ENCODE measurements at regions not wholly inside any gene's neighbourhood (a gene's known extent, or its start where the extent isn't known, plus 50 kb on each side); places are given as distances from the start of the nearest gene placed in this dataset.

DNA sequence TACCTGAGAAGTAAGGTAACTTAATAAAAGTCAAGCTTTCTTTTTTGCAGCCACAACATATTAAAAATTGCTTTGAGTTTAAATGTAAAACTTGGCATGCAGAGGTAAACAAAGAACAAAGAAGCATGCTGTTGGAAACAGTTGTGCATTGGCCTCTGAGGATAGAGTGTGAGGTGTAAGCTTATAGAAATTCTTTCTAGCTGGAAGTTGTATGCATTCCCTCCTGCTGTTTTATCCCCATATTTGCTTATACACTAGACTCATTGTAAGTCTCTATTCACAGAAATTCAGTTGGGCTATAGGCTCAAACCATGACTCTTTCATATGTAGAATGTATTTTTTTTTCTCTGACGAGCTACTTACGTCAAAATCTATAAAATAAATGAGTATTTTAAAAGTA lies 316.3 kb downstream of the SLC6A15 start:
- no peak for DNase-seq

DNA sequence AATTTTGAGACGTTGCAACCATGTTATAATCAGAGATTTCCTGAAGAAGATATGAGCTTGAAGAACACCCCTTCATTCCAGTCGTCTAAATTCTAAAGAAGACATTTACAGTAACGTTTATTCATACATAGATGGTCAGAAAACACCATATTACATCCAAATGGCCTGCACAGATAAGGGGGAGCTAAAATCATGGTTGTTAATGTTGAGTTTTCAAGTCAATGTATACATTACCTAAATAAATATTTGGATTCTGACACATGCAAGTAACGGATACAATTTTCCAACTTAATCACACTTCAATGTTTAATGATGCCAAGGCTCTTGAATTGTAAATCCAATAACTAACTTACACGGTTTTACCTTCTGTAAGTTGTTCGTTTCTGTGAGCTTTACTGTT lies 318.4 kb downstream of the SLC6A15 start:
- DNase-seq: no peak

DNA sequence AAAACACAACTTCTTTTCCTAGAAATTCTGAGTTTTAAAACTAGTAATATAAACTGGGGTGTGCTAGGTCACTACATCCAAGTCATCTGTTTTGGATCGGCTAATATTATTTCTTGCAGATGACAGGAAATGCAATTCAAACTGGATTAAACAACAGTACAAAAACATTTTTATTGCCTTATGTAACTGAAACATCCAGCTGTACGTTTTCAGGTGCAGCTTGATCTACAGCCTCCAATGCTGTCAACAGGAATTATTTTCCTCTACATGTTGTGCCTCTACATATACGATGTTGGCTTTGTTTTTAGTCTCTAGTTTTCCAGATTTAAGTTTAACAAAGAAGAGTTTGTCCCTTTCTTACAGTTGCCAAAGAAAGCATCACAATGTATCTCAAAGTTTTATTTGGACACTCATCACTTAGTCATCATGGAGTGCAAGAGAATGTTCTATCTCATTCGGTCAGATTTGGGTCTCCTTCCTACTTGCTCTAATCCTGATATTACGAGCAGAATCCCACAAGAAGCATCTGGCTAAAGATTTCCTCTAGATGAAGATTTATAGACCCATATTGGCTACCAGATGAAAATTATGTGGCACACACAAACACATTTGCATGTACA lies 326.7 kb downstream of the SLC6A15 start:
- peak; percentile 57 for DNase-seq

DNA sequence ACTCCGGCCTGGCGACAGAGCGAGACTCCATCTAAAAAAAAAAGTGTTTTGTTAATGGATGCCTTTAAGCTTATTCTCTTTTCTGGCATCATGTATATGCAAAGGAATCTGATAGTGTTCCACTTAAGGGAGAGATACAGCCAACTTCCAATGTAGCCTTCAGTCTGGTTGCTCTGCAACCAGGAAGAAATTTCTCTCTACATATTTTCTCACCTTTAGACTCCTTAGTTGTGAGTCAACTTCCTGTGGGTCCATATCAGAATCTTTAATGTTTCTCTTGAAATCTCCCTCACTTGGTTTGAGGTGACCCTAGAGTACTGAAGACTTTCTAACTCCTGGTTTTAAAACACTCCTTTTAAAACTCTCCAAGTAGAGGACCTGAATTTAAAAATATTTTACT lies 340.4 kb downstream of the SLC6A15 start:
- no peak for DNase-seq

DNA sequence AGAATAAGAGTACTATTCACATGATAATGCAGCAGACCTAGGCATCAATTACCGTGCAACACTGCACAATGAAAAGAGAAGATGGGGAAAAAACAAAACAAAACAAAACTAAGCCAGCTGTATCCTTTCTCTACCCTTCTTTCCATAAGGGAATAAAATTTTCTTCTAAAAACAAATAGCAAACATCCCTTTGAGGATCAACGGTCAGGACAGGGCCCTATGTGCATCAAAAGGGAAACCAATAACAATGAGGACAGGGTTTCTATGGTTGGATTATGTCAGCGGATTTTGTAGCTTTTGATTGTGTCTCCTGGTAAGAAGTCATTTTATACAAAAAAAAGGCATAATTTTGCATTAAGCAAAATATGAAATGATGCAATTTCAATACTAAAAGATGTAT lies 350.3 kb downstream of the SLC6A15 start:
- no peak for DNase-seq

DNA sequence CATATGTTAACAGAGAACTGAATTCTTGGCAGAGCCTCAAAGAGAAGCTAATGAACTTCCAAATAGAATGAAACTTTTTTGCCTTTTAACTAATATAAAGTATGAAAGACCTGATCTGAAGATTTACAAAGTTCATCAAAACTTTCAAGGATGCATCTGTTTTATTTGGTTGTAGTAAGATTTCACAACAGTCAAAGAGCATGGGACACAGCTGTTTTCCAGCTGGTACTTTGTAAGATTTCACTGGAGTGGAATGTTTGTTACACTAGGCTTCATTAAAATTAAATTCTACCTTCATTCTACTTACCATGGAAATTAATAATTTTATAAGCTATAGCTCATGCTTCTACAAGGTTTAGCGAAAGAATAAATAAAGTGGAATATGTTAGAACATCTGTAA lies 351.2 kb downstream of the SLC6A15 start:
- no peak for DNase-seq

DNA sequence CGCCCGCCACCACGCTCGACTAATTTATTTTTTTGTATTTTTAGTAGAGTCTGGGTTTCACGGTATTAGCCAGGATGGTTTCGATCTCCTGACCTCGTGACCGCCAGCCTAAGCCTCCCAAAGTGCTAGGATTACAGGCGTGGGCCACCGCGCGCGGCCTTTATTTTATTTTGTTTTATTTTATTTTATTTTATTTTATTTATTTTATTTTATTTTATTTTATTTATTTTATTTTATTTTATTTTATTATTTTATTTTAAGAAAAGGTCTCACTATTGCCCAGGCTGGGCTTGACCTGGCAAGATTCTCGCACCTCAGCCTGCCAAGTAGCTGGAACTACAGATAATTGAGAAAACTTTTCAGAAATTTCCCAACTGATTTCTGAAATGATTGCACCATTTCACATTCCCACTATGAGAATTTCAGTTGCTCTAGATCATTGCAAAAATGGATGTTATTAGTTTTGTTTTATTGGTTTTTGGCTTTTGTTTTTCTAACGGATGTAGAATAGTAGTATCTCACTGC lies 358.3 kb downstream of the SLC6A15 start:
- DNase-seq: no peak

DNA sequence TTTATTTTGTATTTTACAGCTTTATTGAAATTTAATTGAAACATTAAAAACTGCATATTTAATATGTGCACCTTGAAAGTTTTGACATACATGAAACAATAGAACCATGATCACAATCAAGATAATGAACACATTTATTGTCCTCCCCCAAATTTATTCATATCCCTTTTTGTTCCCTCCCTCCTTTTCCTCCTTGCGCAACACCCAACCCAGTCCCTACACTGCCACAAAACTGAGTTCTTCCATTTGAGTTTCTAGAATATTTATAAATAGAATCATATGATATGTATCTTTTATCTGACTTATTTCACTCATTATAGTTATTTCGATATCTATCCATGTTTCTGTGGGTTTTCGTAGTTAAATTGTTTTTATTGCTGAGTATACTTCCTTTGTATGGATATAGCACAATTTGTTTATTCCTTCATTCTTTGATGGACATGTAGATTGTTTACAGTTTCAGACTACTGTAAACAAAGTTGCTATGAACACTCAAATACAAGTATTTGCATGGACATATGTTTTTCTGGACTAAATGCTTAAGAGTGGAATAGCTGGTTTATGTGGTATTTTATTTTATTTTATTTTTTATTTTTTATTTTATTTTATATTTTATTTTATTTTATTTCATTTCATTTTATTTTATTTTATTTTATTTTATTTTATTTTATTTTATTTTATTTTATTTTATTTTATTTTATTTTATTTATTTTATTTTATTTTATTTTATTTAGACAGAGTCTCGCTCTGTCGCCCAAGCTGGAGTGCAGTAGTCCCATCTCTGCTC lies 359.1 kb downstream of the SLC6A15 start:
- DNase-seq: no peak

DNA sequence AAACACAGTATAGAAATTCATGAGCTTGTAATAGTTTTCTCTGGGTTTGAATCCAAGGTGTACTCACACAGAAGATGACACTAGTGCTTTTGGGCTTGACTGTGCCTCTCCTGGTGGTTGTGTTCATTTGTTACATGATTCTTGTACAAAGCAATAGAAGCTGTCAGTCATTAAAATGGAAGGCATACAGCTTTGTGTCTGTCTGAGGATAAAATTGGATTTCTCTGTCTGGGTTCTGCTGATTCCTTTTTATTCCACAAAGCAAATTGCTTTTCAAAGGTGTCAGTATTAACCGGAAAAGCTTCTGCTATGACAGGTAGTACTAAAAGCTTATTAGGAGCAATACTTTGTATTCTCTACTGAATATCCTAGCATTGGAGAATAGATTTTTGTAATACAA lies 361.2 kb downstream of the SLC6A15 start:
- no peak for DNase-seq

DNA sequence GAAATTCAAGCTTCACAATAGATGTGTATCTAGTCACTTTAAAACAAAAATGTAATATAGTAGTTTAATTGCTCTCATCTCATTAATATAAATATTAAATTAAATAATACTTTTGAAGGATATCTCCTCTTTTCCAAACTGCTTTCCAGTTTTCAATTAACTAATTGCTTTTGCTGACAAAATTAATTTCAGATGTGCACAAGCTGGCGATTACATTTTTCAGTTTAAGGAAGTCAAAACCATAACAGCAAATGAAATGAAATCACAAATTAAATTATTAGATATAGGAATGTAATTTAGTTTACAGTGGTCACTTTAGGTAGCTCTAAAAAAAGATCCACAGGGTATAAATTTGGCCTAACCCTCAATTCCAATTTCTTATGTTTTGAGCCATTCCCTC lies 362.1 kb downstream of the SLC6A15 start:
- no peak for DNase-seq

DNA sequence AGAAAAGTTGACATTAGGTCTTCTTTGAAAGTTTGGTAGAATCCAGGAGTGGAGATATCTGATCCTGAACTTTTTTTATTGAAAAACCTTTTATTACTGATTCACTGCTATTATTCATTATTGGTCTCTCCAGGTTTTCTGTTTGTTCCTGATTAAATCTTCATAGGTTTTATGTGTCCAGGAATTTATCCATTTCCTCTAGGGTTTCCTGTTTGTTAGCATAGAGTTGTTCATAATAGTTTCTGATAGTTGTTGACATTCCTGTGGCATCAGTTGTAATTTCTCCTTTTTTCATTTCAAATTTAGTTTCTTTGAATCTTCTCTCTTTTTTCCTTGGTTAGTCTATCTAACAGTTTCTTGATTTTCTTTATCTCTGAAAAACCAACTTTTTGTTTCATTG lies 370.3 kb downstream of the SLC6A15 start:
- DNase-seq: no peak

DNA sequence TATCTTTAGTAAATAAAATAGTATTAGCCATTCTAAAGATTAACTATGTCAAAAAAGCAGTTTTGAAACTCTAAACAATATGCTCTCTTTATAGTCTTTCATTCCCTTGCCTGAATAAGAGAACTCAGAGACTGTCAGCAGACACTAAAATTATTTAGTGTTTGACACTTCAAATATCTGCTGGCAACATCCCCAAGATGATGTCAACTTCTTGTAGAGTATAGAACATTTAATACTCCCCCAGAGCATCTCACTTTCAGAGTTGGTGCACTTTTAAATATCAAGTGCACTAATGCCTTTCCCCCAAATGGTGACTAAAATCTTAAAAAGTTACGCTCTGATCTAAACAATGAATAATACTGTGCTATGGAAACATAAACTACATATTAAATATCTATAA lies 374.9 kb downstream of the SLC6A15 start:
- DNase-seq: no peak

DNA sequence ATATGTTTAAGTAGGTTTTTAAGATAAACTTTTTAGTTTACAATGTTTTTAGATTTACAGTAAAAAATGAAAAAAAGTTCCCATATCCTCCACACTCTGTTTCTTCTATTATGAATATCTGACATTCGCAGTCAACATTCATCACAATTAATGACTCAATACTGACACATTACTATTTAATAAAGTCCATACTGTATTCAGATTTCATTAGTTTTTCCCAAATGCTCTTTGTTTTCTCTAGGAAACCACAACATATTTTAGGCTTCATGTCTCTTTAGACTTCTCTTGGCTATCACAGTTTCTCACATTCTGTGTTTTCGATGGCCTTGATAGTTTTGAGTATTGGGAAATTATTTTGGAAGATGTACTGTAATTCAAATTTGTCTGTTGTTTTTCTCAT lies 399.8 kb downstream of the SLC6A15 start:
- peak; percentile 59 for DNase-seq

DNA sequence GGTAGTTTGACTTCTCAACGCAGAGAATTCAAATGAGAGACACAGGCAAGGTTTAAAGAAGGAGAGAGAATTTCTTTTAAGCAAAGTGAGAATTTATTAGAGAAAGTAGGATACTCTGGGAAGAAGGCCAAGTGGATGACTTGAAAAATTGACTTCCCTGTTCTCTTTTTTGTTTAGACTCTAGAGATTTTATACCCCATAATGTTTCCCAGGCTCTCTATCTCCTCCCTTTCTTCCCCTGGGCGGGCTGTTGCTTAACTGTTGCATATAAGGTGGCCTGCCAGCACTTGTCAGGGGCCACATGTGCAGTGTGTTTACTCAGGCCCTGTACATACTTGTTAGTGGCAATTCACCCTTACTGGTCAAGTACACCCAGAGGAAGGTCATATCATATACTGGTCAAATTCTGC lies 403.7 kb downstream of the SLC6A15 start:
- DNase-seq: no peak

DNA sequence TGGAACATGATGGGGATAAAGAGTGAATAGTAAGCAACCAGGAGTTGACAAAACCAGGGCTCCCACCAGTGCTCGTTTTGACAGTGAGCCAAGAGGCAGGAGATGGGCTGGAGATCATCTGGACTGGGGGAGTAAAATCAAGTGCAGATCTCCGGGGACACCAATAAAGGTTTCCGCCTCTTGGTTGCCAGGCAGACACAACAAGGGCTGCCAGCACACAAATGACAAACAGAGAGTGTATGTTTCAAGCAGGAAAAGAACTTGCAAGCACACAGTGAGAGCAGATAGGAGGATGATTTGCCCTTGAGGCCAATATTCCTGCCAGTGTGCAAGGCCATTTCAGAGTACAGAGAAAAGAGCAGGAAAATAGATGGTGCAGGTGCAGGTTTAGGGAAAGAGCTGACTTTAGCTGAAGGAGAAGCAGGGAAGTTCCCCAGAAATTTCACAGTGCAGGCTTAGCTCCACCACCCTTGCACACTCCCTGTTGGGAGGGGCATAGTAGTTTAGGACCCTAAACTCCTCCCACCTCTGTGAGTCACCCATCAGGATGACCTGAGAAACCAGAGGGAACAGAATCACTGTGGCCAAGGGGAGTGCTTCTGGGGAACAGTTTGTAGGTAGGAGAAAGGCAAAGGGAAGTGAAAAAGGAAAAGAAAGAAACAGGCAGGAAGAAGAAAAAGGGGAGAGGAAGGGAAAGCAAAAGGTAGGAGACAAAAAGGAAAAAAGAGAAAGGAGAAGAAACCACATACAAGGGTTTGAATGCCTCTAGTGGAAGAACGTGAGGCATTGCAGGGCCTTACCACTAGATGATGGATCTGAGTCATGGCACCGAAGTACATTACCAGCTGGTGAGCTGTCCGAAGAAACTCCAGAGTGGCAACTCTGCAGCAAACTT lies 404.4 kb downstream of the SLC6A15 start:
- peak; percentile 80 for DNase-seq

DNA sequence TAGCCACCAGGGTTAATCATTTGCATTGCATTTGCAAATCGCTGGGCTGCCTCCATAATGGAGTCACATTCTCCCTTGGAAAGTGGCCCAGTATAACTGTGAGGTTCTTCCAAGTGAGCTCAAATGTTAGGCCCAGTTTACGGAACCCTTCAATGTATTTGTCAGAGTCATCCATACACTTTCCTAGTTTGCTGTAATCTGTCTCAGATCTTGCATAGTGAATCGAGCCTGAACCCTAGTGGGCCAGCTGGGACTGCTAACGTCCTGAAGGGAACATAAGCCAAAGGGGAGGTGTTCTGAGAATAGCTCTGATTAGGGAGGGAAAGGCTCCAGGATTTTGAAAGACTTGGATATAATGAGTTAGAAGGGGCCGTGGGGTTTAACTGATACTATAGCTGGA lies 406.3 kb downstream of the SLC6A15 start:
- no peak for DNase-seq

DNA sequence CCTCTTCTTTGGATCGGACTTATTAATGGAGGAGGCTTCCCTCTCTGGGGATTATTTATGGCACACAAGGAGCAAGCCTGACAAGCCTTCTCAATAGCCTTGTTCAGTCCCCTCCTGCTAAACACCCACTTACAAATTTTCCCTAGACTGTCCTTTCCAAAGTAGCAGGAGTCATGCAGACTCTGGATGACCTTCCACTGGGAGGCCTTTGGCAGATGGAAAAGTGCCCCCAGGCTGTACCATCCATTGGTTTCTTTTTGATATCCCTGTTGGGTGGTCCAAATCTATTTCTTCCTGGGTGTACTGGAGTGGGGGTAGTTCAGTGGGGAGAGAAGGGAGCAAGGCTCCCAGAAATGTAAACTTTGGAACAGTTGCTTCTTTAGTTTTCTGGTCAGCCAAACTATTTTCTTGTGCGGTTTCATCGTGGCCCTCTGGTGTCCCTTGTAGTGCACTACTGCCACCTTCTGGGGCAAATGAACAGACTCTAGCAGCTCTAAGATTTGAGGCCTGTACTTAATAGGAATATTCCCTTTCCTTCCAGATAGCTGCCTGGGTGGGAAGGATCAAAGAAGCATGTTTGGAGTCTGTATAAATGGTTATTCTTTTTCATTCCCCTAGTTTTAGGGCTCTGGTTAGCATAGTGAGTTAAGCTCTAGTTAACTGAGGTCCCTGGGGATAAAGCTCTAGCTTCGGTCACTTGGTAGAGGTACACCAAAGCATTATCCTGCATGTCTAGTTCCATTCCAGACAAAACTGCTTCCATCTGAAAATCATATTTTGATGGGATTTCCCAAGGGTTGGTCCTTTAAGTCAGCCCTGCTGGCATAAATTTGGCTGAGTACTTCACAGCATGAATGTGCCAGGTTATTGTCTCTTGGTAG lies 409.5 kb downstream of the SLC6A15 start:
- peak; percentile 67 for DNase-seq

DNA sequence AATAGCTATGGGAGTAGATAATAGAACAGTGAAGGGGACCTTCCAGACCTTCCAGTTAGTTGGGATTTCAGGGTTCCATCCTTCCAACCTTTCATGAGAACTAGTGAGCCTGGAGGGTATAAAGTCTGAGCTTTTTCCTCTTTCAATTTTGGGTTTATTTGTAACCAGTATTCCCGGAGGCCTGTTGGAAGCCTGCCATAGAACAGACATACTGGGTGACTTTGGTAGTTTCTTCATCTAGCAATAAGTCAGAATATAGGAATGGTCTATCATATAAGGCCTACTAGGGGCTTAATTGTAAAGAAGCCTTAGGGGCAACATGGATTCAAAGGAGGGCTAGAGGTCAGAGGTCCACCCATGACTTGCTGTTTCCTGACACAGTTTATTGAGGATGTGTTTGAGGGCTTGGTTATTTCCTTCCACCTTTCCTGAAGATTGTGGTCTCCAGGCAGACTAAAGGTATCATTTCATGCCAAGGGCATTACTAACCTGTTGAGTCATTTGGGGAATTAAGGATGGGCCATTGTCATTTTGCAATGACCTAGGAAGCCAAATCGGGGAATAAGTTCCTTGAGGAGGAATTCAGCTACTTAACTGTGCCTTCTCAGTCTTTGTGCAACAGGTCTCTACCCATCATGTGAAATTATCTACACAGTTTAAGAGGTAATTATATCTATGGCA lies 410.3 kb downstream of the SLC6A15 start:
- DNase-seq: no peak

DNA sequence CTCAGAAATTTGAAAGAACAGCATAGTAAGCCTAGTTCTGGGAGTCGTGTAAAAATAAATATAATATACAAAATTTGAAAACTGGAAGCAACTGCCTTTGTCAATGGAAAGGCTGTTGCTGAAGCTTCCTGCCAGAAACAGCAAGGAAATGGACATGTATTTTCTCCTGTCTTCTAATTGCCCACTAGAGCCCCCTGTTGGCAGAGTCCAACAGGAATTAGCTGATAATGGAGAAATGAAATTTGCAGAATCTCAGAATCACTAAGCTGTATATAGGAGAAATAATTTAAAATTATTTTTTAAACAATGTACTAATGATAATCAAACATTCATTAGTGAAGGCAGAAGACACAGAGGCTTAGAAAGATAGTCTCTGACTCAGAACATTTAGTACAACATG lies 414.8 kb downstream of the SLC6A15 start:
- DNase-seq: peak; percentile 49

DNA sequence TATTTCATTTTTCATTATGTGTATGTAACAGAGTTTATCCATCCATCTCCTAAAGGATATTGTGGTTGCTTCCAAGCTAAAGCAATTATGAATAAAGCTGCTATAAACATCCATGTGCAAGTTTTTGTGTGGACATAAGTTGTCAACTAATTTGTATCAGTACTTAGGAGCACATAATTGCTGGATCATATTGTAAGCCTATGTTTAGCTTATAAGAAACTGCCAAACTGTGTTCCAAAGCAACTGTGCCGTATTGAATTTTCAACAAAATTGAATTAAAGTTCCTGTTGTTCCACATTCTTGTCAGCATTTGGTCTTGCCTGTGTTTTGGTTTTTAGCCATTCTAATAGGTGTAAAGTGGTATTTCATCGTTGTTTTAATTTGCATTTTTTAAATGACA lies 416.9 kb downstream of the SLC6A15 start:
- no peak for DNase-seq

DNA sequence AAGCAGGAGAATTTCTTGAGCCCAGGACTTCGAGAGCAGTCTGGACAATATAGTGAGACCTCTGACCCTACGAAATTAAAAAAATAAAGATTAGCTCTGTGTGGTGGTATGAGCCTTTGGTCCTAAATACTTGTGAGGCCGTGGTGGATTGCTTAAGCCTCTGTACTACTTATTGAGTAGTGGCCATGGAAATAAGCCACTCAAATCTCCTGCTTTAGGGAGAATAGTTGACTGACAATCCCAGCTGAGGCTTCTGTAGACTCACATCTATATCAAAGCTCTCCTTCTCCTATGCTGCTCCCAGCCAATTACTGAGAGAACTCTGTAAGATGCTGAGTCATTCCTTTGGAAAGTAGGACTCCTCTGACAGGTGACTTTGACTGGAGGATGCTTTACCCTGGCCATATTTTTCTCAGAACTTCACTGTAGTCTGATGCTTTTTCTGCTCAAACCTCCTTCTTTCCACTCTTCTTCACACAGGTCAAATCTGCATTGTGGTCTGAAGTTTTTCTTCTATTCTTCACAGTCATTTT lies 420.2 kb downstream of the SLC6A15 start:
- DNase-seq: no peak

DNA sequence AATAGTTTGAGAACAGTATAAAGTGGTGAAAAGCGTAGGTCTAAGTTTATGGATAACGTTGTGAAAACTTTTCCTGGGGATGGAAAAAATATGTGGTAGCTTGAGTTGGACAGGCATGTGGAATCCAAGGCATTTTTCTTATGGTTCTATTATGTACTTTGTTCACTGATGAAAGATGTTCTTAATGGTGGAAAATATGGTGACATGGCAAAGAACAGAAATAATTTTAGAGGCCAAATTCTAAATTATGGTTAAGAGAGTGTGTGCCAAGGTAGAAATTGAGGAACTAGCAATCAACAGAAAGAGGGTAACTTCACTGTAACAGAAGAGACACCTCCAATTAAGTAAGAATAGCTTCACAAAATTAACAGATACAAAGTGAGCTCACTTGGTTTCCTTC lies 427.8 kb downstream of the SLC6A15 start:
- DNase-seq: no peak

Data from fibroblast of skin of right quadriceps (primary cell).